WERI-Rb-1 (cell line): ENCODE measurements at regions not wholly inside any gene's neighbourhood (a gene's known extent, or its start where the extent isn't known, plus 50 kb on each side); places are given as distances from the start of the nearest gene placed in this dataset.
A peak's percentile ranks its signal among the peaks of the same experiment; 100 is the strongest.

Source experiments
- DNase-seq: peaks from one replicate; pipeline ENCODE4 v3.0.0-alpha.2; 2020
- H3K27ac ChIP-seq: fragments of 250-450 bp; sonication (Bioruptor Pico); 2 replicates; pipeline ENCODE4 v1.5.1; 2020; ENCODE audit warnings: mild to moderate bottlenecking, moderate library complexity
- H3K27me3 ChIP-seq: fragments of 250-450 bp; sonication (Bioruptor Pico); 2 replicates; pipeline ENCODE4 v1.5.1; 2021; ENCODE audit warnings: mild to moderate bottlenecking, low read depth, moderate library complexity; ENCODE audit not compliant: insufficient read depth, severe bottlenecking
- H3K36me3 ChIP-seq: fragments of 250-450 bp; sonication (Bioruptor Pico); 2 replicates; pipeline ENCODE4 v1.5.1; 2020; ENCODE audit warnings: mild to moderate bottlenecking, moderate library complexity
- H3K4me3 ChIP-seq: 2 replicates; pipeline ENCODE4 v1.5.1; 2011; ENCODE audit warnings: low read depth, mild to moderate bottlenecking, control low read depth, low read length
- H3K9me3 ChIP-seq: fragments of 250-450 bp; sonication (Bioruptor Pico); 2 replicates; pipeline ENCODE4 v1.5.1; 2021; ENCODE audit warnings: mild to moderate bottlenecking, moderate library complexity; ENCODE audit not compliant: severe bottlenecking
- TF ChIP-seq, protein P1 (sequence below): IDR thresholded peaks from 2 replicates; pipeline ENCODE4 v1.5.1; 2011; ENCODE audit warnings: low read depth, mild to moderate bottlenecking, control low read depth, inconsistent platforms, low read length

GRCh38 chr12:118748478-118749380 is 232.6 kb upstream of the SRRM4 start:
- Histone ChIP-seq H3K36me3 (no peaks in the 10 kb centered on the region), H3K9me3 (peaks cover 6% of the 10 kb centered on the region), H3K27ac (no peak overlapping the region), H3K4me3 (no peak overlapping the region), H3K27me3 (no peaks in the 10 kb centered on the region)
- TF ChIP-seq, protein P1, sequence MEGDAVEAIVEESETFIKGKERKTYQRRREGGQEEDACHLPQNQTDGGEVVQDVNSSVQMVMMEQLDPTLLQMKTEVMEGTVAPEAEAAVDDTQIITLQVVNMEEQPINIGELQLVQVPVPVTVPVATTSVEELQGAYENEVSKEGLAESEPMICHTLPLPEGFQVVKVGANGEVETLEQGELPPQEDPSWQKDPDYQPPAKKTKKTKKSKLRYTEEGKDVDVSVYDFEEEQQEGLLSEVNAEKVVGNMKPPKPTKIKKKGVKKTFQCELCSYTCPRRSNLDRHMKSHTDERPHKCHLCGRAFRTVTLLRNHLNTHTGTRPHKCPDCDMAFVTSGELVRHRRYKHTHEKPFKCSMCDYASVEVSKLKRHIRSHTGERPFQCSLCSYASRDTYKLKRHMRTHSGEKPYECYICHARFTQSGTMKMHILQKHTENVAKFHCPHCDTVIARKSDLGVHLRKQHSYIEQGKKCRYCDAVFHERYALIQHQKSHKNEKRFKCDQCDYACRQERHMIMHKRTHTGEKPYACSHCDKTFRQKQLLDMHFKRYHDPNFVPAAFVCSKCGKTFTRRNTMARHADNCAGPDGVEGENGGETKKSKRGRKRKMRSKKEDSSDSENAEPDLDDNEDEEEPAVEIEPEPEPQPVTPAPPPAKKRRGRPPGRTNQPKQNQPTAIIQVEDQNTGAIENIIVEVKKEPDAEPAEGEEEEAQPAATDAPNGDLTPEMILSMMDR, result no peak
- no peak for DNase-seq

- Histone ChIP-seq H3K4me3 (no peak overlapping the region), H3K27me3 (no peaks in the 10 kb centered on the region), H3K9me3 (peaks cover 6% of the 10 kb centered on the region), H3K27ac (no peak overlapping the region), H3K36me3 (no peaks in the 10 kb centered on the region)
- TF ChIP-seq, protein P1, result no peak
- DNase-seq, result no peak
Measured at GRCh38 chr12:118749646-118750045, 231.7 kb upstream of the SRRM4 start.

- H3K9me3 ChIP-seq, result peaks cover 6% of the 10 kb centered on the region
- TF ChIP-seq, protein P1, result no peak
Measured at GRCh38 chr12:118750666-118751065, 230.7 kb upstream of the SRRM4 start.

GRCh38 chr12:118751355-118751754 is 230.0 kb upstream of the SRRM4 start:
- H3K27me3 ChIP-seq, result no peaks in the 10 kb centered on the region
- peaks cover 6% of the 10 kb centered on the region for H3K9me3 ChIP-seq
- H3K4me3 ChIP-seq, result no peak overlapping the region
- TF ChIP-seq, protein P1, result no peak
- no peak overlapping the region for H3K27ac ChIP-seq
- H3K36me3 ChIP-seq, result no peaks in the 10 kb centered on the region
- no peak for DNase-seq

More at GRCh38 chr12:118750666-118751065, 230.7 kb upstream of the SRRM4 start:
- DNase-seq, result peak; percentile 21
- peak overlapping the region; percentile 28; the same call in 1 of the 2 replicates for H3K27ac ChIP-seq
- no peaks in the 10 kb centered on the region for H3K27me3 ChIP-seq
- H3K4me3 ChIP-seq, result no peak overlapping the region
- H3K36me3 ChIP-seq, result no peaks in the 10 kb centered on the region

DNA sequence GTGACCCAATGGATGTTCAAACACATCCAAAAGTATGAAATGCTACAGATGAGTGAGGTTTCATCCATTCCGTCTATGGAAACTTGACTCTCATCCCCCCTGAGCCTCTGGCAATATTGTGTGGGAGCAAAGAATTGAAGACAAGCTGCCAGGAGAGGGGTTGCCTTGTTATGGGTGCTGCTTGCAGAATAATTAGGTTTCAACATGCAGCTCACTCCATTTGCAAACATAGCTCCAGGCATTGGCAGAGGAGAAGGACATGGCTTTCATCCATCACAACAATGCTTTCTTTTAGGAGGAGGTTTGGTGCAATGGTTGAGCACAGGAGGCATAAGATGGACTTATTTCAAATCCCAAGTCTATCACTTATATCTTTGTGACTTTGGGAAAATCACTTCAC is 220.7 kb upstream of the SRRM4 start:
- TF ChIP-seq, protein P1, result no peak
- Histone ChIP-seq H3K27me3 (no peaks in the 10 kb centered on the region), H3K4me3 (no peak overlapping the region), H3K36me3 (no peaks in the 10 kb centered on the region), H3K9me3 (no peaks in the 10 kb centered on the region), H3K27ac (no peak overlapping the region)
- DNase-seq, result no peak
